ENCODE measurements at regions not wholly inside any gene's neighbourhood (a gene's known extent, or its start where the extent isn't known, plus 50 kb on each side); places are given as distances from the start of the nearest gene placed in this dataset.

DNA sequence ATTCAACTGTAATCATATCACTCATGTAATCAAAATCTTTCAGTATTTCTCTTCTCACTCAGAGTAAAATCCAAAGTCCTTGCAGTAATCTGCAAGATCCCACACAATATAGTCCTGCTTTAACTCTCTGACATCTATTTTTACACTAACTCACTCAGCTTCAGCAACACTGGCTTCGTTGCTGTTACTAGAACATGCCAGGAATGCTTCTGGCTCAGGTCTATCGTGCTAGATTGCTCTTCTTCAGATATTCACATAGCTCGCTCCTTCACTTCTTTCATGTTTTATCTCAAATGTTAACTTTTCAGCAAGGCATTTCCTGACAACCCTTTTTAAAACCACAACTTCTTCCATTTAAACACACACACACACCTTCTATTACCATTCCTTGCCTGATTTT, 331.7 kb upstream of the HTR2C start:
- TF ChIP-seq POLR2A (IDR thresholded peaks at IDR 0.05; ENCODE audit: low read length) (no peak), GATA1 (IDR thresholded peaks at IDR 0.05; ENCODE audit: low read depth, low read length) (no peak)

Data from erythroblast (primary cell).